PC-3 (cell line): ENCODE measurements at regions not wholly inside any gene's neighbourhood (a gene's known extent, or its start where the extent isn't known, plus 50 kb on each side); places are given as distances from the start of the nearest gene placed in this dataset.

Experiments used
- ATAC-seq: fragments of 200-7000 bp; cut with Tn5 transposase; 2 replicates; pipeline ENCODE4 v1.9.1; 2020; ENCODE audit warnings: mild to moderate bottlenecking, moderate library complexity
- BruUV-seq: library from RNA; stranded (reverse); fragments of 400-500 nt; replicated peaks from 2 replicates; lab custom pipeline; 2021; lab: Mats Ljungman, UMichigan
- CTCF ChIA-PET: fragments of 300-600 bp; sonication (Branson Sonifier 250); formaldehyde crosslinking; loops from one replicate; lab custom pipeline; 2022; ENCODE audit warnings: antibody characterized with exemption; lab: Charles Lee
- POLR2A ChIA-PET: fragments of 300-600 bp; sonication (Branson Sonifier 250); formaldehyde crosslinking; loops from one replicate; lab custom pipeline; 2022; ENCODE audit warnings: antibody characterized with exemption; ENCODE audit not compliant: unreplicated experiment; lab: Charles Lee
- DNase-seq: peaks from one replicate; pipeline ENCODE4 v3.0.0-alpha.2; 2015
- H2AFZ ChIP-seq: fragments of 300-600 bp; sonication (generic); 2 replicates; pipeline ENCODE4 v1.6.0; 2016; ENCODE audit warnings: antibody characterized with exemption, low read length
- H3F3A ChIP-seq: fragments of 300-600 bp; sonication (generic); one replicate; pipeline ENCODE4 v1.6.0; 2017; ENCODE audit warnings: antibody characterized with exemption, low read length, control low read depth, mild to moderate bottlenecking; ENCODE audit not compliant: unreplicated experiment
- H3K27ac ChIP-seq: fragments of 300-600 bp; sonication (generic); 2 replicates; pipeline ENCODE4 v1.5.1; 2016; ENCODE audit warnings: mild to moderate bottlenecking, low read length
- H3K27me3 ChIP-seq: fragments of 300-600 bp; sonication (generic); 2 replicates; pipeline ENCODE4 v1.6.1; 2016; ENCODE audit warnings: low read length, mixed read lengths
- H3K36me3 ChIP-seq: fragments of 300-600 bp; sonication (generic); 2 replicates; pipeline ENCODE4 v1.6.1; 2016; ENCODE audit warnings: low read depth, mixed run types, low read length, mixed read lengths
- H3K4me1 ChIP-seq: fragments of 300-600 bp; sonication (generic); 2 replicates; pipeline ENCODE4 v1.5.1; 2016; ENCODE audit warnings: low read length; ENCODE audit not compliant: insufficient read depth
- H3K4me2 ChIP-seq: fragments of 300-600 bp; sonication (generic); 2 replicates; pipeline ENCODE4 v1.6.0; 2016; ENCODE audit warnings: low read length
- H3K4me3 ChIP-seq: fragments of 300-600 bp; sonication (generic); 2 replicates; pipeline ENCODE4 v1.5.1; 2016; ENCODE audit warnings: mild to moderate bottlenecking, low read length, mixed read lengths
- H3K79me2 ChIP-seq: fragments of 300-600 bp; sonication (generic); 2 replicates; pipeline ENCODE4 v1.6.1; 2017; ENCODE audit warnings: low read length, mixed read lengths
- H3K9ac ChIP-seq: fragments of 300-600 bp; sonication (generic); 2 replicates; pipeline ENCODE4 v1.6.0; 2016; ENCODE audit warnings: mild to moderate bottlenecking, low read length
- H3K9me2 ChIP-seq: fragments of 300-600 bp; sonication (generic); replicated peaks from 2 replicates; pipeline ENCODE4 v1.6.1; 2016; ENCODE audit warnings: mixed run types, low read length, mixed read lengths
- H3K9me3 ChIP-seq: fragments of 300-600 bp; sonication (generic); 2 replicates; pipeline ENCODE4 v1.6.1; 2016; ENCODE audit warnings: low read length, mixed read lengths
- H4K20me1 ChIP-seq: fragments of 300-600 bp; sonication (generic); 2 replicates; pipeline ENCODE4 v1.6.1; 2016; ENCODE audit warnings: low read length, mixed read lengths
- EZH2 ChIP-seq: fragments of 300-600 bp; sonication (generic); IDR thresholded peaks from one replicate; pipeline ENCODE4 v1.6.1; 2017; ENCODE audit warnings: antibody characterized with exemption, mild to moderate bottlenecking, low read length; ENCODE audit not compliant: unreplicated experiment
- EZH2phosphoT487 ChIP-seq: fragments of 300-600 bp; sonication (generic); IDR thresholded peaks from 2 replicates; pipeline ENCODE4 v1.6.1; 2018; ENCODE audit warnings: mild to moderate bottlenecking, antibody characterized with exemption, low read length, borderline replicate concordance
- intact Hi-C: fragments of 100-400 bp; cut with micrococcal nuclease; formaldehyde crosslinking; loops from 2 replicates; pipeline ENCODE4 v1.9.0; 2023
- TF ChIP-seq, protein P1 (sequence below): fragments of 300-600 bp; sonication (generic); conservative IDR thresholded peaks from 2 replicates; pipeline ENCODE4 v1.5.1; 2017; ENCODE audit warnings: antibody characterized with exemption, low read depth, mild to moderate bottlenecking, low read length

DNA sequence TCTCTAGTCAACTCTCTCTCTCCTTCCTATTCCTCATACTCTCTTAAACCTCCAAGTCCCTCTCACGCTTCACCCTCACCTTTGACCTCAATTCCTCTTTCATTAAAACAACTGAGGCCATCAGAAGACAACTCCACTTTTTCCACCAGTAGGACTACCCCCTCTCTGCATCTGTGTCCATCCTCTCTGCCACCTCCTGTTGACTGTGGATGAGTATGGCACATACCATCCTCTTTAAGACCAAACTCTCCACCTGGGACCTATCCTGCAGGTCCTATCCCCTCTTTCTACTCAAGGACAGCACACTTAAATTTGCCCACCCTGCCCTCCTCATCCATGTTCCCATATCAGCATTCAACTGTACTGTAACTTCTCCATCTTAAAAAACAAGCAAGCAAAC, 89.2 kb downstream of the FOXD1 start:
- Histone ChIP-seq H3K4me1 (peaks cover 12% of the 10 kb centered on the region), H3K4me3 (no peak overlapping the region), H3K9me3 (no peaks in the 10 kb centered on the region), H3K9ac (no peak overlapping the region), H3F3A (no peaks in the 10 kb centered on the region), H3K27ac (no peak overlapping the region), H3K9me2 (no peaks in the 10 kb centered on the region), H3K79me2 (no peaks in the 10 kb centered on the region), H3K36me3 (no peaks in the 10 kb centered on the region), H3K27me3 (no peaks in the 10 kb centered on the region), H4K20me1 (no peaks in the 10 kb centered on the region), H2AFZ (no peak overlapping the region), H3K4me2 (no peak overlapping the region)
- DNase-seq (no peak), ATAC-seq (no peak)
- ChIA-PET POLR2A (no interaction called here), CTCF (no interaction called here)
- TF ChIP-seq EZH2 (no peak), EZH2phosphoT487 (no peak)
- TF ChIP-seq, protein P1, sequence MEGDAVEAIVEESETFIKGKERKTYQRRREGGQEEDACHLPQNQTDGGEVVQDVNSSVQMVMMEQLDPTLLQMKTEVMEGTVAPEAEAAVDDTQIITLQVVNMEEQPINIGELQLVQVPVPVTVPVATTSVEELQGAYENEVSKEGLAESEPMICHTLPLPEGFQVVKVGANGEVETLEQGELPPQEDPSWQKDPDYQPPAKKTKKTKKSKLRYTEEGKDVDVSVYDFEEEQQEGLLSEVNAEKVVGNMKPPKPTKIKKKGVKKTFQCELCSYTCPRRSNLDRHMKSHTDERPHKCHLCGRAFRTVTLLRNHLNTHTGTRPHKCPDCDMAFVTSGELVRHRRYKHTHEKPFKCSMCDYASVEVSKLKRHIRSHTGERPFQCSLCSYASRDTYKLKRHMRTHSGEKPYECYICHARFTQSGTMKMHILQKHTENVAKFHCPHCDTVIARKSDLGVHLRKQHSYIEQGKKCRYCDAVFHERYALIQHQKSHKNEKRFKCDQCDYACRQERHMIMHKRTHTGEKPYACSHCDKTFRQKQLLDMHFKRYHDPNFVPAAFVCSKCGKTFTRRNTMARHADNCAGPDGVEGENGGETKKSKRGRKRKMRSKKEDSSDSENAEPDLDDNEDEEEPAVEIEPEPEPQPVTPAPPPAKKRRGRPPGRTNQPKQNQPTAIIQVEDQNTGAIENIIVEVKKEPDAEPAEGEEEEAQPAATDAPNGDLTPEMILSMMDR, result no peak
- intact Hi-C loops, result no loop called here
- no TSS peak for BruUV-seq

- Histone ChIP-seq H3K27me3 (no peaks in the 10 kb centered on the region), H3K9me3 (no peaks in the 10 kb centered on the region), H3K36me3 (no peaks in the 10 kb centered on the region), H3K27ac (no peak overlapping the region), H3F3A (no peaks in the 10 kb centered on the region), H3K4me2 (no peak overlapping the region), H3K9me2 (no peaks in the 10 kb centered on the region), H3K79me2 (no peaks in the 10 kb centered on the region), H3K4me3 (no peak overlapping the region), H4K20me1 (no peaks in the 10 kb centered on the region), H3K9ac (no peak overlapping the region), H2AFZ (no peak overlapping the region), H3K4me1 (0 out of 2 replicates have a peak, but pooled peaks cover 2% of the 10 kb centered on the region)
- CTCF ChIA-PET, result no interaction called here
- TF ChIP-seq, protein P1, result no peak
- no peak for TF ChIP-seq EZH2phosphoT487
- TF ChIP-seq EZH2, result no peak
- POLR2A ChIA-PET, result no interaction called here
- no TSS peak for BruUV-seq
- DNase-seq, result no peak
- no peak for ATAC-seq
- intact Hi-C loops, result no loop called here
Observed at GRCh38 chr5:73358366-73358765, 90.2 kb downstream of the FOXD1 start.

DNA sequence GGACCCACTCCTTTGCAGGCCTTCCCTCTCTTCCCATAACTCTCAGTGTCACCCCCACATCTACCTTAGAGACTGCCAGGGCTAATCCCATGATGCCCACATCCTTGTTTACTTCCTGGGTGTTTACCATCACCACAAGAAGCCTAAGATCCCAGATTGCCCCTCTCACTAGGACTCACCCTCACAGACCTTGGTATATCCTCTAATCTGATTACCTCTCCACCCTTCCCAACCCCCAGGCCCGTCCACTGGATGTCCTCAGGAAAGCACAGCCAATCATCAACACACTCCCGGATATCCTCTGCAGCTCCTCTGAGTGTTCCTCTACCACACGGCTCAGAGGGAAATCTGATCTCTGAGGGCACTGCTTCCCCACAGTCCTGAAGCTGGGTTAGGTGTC, 91.0 kb downstream of the FOXD1 start:
- CTCF ChIA-PET, result no interaction called here
- TF ChIP-seq, protein P1, result no peak
- TF ChIP-seq EZH2 (no peak), EZH2phosphoT487 (no peak)
- H3K4me2 ChIP-seq, result no peak overlapping the region
- DNase-seq, result no peak
- no peak overlapping the region for H3K4me3 ChIP-seq
- no TSS peak for BruUV-seq
- no peaks in the 10 kb centered on the region for H4K20me1 ChIP-seq
- H3K27ac ChIP-seq, result no peak overlapping the region
- H2AFZ ChIP-seq, result no peak overlapping the region
- intact Hi-C loops, result no loop called here
- H3K9ac ChIP-seq, result no peak overlapping the region
- no peaks in the 10 kb centered on the region for H3K79me2 ChIP-seq
- no peaks in the 10 kb centered on the region for H3F3A ChIP-seq
- no peaks in the 10 kb centered on the region for H3K27me3 ChIP-seq
- H3K36me3 ChIP-seq, result no peaks in the 10 kb centered on the region
- POLR2A ChIA-PET, result no interaction called here
- ATAC-seq, result no peak
- no peaks in the 10 kb centered on the region for H3K9me2 ChIP-seq
- H3K9me3 ChIP-seq, result no peaks in the 10 kb centered on the region
- no peaks in the 10 kb centered on the region for H3K4me1 ChIP-seq
